K562 (cell line): ENCODE measurements at regions not wholly inside any gene's neighbourhood (a gene's known extent, or its start where the extent isn't known, plus 50 kb on each side); places are given as distances from the start of the nearest gene placed in this dataset.

Source experiments
- ATAC-seq: fragments of 200-7000 bp; cut with Tn5 transposase; 3 replicates; pipeline ENCODE4 v1.9.1; 2020; ENCODE audit warnings: moderate library complexity
- BruUV-seq: library from RNA; stranded (reverse); fragments of 400-500 nt; replicated peaks from 2 replicates; lab custom pipeline; 2021; lab: Mats Ljungman, UMichigan
- CTCF ChIA-PET: fragments of 300-600 bp; formaldehyde crosslinking; extraction: SDS; loops from one replicate; lab custom pipeline; 2021; ENCODE audit warnings: low intra/inter-chr PET ratio; lab: Yijun Ruan, JAX
- POLR2A ChIA-PET: fragments of 300-600, 350-650 bp; sonication (Branson Sonifier 250); formaldehyde crosslinking; extraction: SDS; loops from one replicate; lab custom pipeline; 2021; ENCODE audit warnings: antibody characterized with exemption, inconsistent platforms; lab: Yijun Ruan, JAX
- DNase-seq, 4 experiments: peaks; one replicate each; pipeline versions ENCODE4 v3.0.0 to v3.0.0-alpha.2; 2011 to 2018; ENCODE audit warnings: low spot score in 3 of 4, mixed read lengths in 3 of 4; ENCODE audit errors: extremely low read depth in 1 of 4
- FAIRE-seq: peaks from 2 replicates; lab custom pipeline; 2011; peaks lifted over from hg19 to GRCh38; lab: Jason Lieb, UNC
- H2AFZ ChIP-seq: 2 replicates; pipeline ENCODE4 v1.6.0; 2011; ENCODE audit warnings: low read depth, low read length, control low read depth, inconsistent platforms
- H3K27ac ChIP-seq: fragments of 200-600 bp; 3 replicates; pipeline ENCODE4 v1.8.0; 2011; ENCODE audit warnings: low read depth, mild to moderate bottlenecking, control low read depth, inconsistent platforms, low read length, moderate library complexity, mixed read lengths; ENCODE audit errors: extremely low read depth
- H3K27me3 ChIP-seq, 2 experiments: fragments of 300-600 bp in 1 of 2; 2 replicates in 1 of 2; 3 replicates in 1 of 2; pipeline versions ENCODE4 v1.6.0 to v1.8.0; 2011; ENCODE audit warnings: inconsistent platforms in 2 of 2, low read length in 2 of 2, mild to moderate bottlenecking in 1 of 2, mixed read lengths in 1 of 2, moderate library complexity in 1 of 2; ENCODE audit not compliant: control insufficient read depth in 2 of 2, insufficient read depth in 2 of 2
- H3K36me3 ChIP-seq: fragments of 300-600 bp; 3 replicates; pipeline ENCODE4 v1.8.0; 2011; ENCODE audit warnings: mild to moderate bottlenecking, low read length, inconsistent platforms; ENCODE audit not compliant: control insufficient read depth, insufficient read depth
- H3K4me1 ChIP-seq, 2 experiments: fragments of 200-600 bp in 1 of 2; replicated peaks in 1 of 2; 2 replicates in 1 of 2; 3 replicates in 1 of 2; pipeline versions ENCODE4 v1.5.1 to v1.8.0; 2011; ENCODE audit warnings: inconsistent platforms in 2 of 2, low read length in 2 of 2, mild to moderate bottlenecking in 1 of 2, mixed read lengths in 1 of 2, moderate library complexity in 1 of 2; ENCODE audit not compliant: control insufficient read depth in 2 of 2, insufficient read depth in 2 of 2
- H3K4me2 ChIP-seq: 2 replicates; pipeline ENCODE4 v1.6.1; 2011; ENCODE audit warnings: low read length, control low read depth, inconsistent platforms, mixed read lengths; ENCODE audit not compliant: insufficient read depth
- H3K4me3 ChIP-seq: fragments of 200-600 bp; sonication (generic), shearing (Covaris generic); 2 replicates; pipeline ENCODE4 v1.5.1; 2016; ENCODE audit warnings: control low read depth, inconsistent platforms
- H3K79me2 ChIP-seq: fragments of 200-600 bp; 3 replicates; pipeline ENCODE4 v1.8.0; 2011; ENCODE audit warnings: low read length, inconsistent platforms; ENCODE audit not compliant: control insufficient read depth, insufficient read depth
- H3K9ac ChIP-seq, 2 experiments: 2 replicates each; pipeline versions ENCODE4 v1.6.0 to v1.6.1; 2011; ENCODE audit warnings: low read depth in 2 of 2, low read length in 2 of 2, control low read depth in 1 of 2, inconsistent platforms in 1 of 2, mild to moderate bottlenecking in 1 of 2, mixed read lengths in 1 of 2; ENCODE audit not compliant: insufficient read depth in 1 of 2
- H3K9me1 ChIP-seq: one replicate; pipeline ENCODE4 v1.6.0; 2011; ENCODE audit warnings: inconsistent platforms, mild to moderate bottlenecking, low read length, moderate library complexity; ENCODE audit not compliant: control insufficient read depth, insufficient read depth
- H3K9me3 ChIP-seq: replicated peaks from 2 replicates; pipeline ENCODE4 v1.5.1; 2011; ENCODE audit warnings: low read depth, low read length, inconsistent platforms; ENCODE audit not compliant: control insufficient read depth, insufficient read depth
- H4K20me1 ChIP-seq: replicated peaks from 2 replicates; pipeline ENCODE4 v1.6.1; 2011; ENCODE audit warnings: low read length, inconsistent platforms, mixed read lengths; ENCODE audit not compliant: control insufficient read depth, insufficient read depth
- CHD2 ChIP-seq: IDR thresholded peaks from 2 replicates; pipeline ENCODE4 v1.6.1; 2011; ENCODE audit warnings: low read depth, low read length
- CREBBP ChIP-seq: IDR thresholded peaks from one replicate; pipeline ENCODE4 v1.6.1; 2012; ENCODE audit warnings: low read depth, mild to moderate bottlenecking, control low read depth, inconsistent platforms, low read length
- E2F6 ChIP-seq, 2 experiments: IDR thresholded peaks; 2 replicates each; pipeline ENCODE4 v1.6.1; 2011; ENCODE audit warnings: borderline replicate concordance in 1 of 2, control low read depth in 1 of 2, low read depth in 1 of 2, low read length in 1 of 2, mild to moderate bottlenecking in 1 of 2, mixed read lengths in 1 of 2, moderate library complexity in 1 of 2; ENCODE audit not compliant: insufficient read depth in 1 of 2, insufficient read length in 1 of 2, poor library complexity in 1 of 2, severe bottlenecking in 1 of 2; ENCODE audit errors: extremely low read depth in 1 of 2
- KLF13 ChIP-seq: fragments of 450-650 bp; IDR thresholded peaks from 2 replicates; pipeline ENCODE4 v1.6.1; 2016; ENCODE audit warnings: missing genetic modification characterization, low read depth, mild to moderate bottlenecking, missing compliant biosample characterization, moderate library complexity, borderline replicate concordance
- MECOM ChIP-seq: fragments of 250-450 bp; sonication (Bioruptor Pico); IDR thresholded peaks from 2 replicates; pipeline ENCODE4 v1.8.0; 2022; ENCODE audit warnings: inconsistent platforms
- SPI1 ChIP-seq: IDR thresholded peaks from 2 replicates; pipeline ENCODE4 v1.6.1; 2011; ENCODE audit warnings: low read depth, low read length, control low read depth, borderline replicate concordance
- ZBTB7A ChIP-seq: IDR thresholded peaks from 2 replicates; pipeline ENCODE4 v1.6.1; 2011; ENCODE audit warnings: low read depth, mild to moderate bottlenecking, low read length, moderate library complexity, borderline replicate concordance; ENCODE audit not compliant: control insufficient read depth
- ZFP91 ChIP-seq: sonication (generic); formaldehyde crosslinking; IDR thresholded peaks from 2 replicates; pipeline ENCODE4 v1.8.0; 2022; ENCODE audit warnings: mild to moderate bottlenecking, missing genetic modification reagents
- ZNF699 ChIP-seq: fragments of 250-450 bp; sonication (Bioruptor Pico); IDR thresholded peaks from 2 replicates; pipeline ENCODE4 v1.8.0; 2021; ENCODE audit warnings: mild to moderate bottlenecking, moderate library complexity; ENCODE audit not compliant: insufficient replicate concordance
- WGBS: fragments of 100-300 bp; shearing (Covaris generic); methylation state at CpG from one replicate; pipeline ENCODE4 v1.1.6; 2016; ENCODE audit warnings: low coverage, mixed read lengths; ENCODE audit not compliant: insufficient coverage; ENCODE audit errors: missing lambda C conversion rate; 5-methylcytosine and 5-hydroxymethylcytosine counted together
- in situ Hi-C: fragments of 300-500 bp; cut with MboI; formaldehyde crosslinking; loops from 4 replicates; pipeline ENCODE4 v1.15.0; 2018; ENCODE audit warnings: inconsistent platforms, mixed read lengths
- intact Hi-C: fragments of 100-400 bp; cut with micrococcal nuclease; formaldehyde crosslinking; loops from 2 replicates; pipeline ENCODE4 v1.14.2; 2022
- TF ChIP-seq, protein P1 (sequence below): sonication (generic); formaldehyde crosslinking; IDR thresholded peaks from 2 replicates; pipeline ENCODE4 v1.8.0; 2022; ENCODE audit warnings: missing genetic modification reagents, mild to moderate bottlenecking, moderate library complexity, borderline replicate concordance
- TF ChIP-seq, protein P2 (sequence below), 3 experiments: fragments of 200-800 bp in 1 of 3; sonication (Bioruptor generic) in 1 of 3; sonication (generic) in 1 of 3; formaldehyde crosslinking in 1 of 3; IDR thresholded peaks; 2 replicates each; pipeline versions ENCODE4 v1.6.1 to v1.8.0; 2016 to 2022; ENCODE audit warnings: mild to moderate bottlenecking in 2 of 3, missing compliant biosample characterization in 2 of 3, missing genetic modification characterization in 2 of 3, missing genetic modification reagents in 1 of 3

- H3K9me1 ChIP-seq: no peaks in the 10 kb centered on the region
- no peaks in the 10 kb centered on the region for H4K20me1 ChIP-seq
- POLR2A ChIA-PET: no interaction called here
- no peaks in the 10 kb centered on the region for H3K4me1 ChIP-seq
- 0% methylated on average over 6 of the region's 7 CpGs for WGBS
- DNase-seq (no peak), FAIRE-seq (no peak), ATAC-seq (no peak)
- BruUV-seq: no TSS peak
- H3K4me3 ChIP-seq: no peak overlapping the region
- H3K4me2 ChIP-seq: no peak overlapping the region
- H3K27ac ChIP-seq: no peak overlapping the region
- intact Hi-C loops (no loop called here), in situ Hi-C loops (no loop called here)
- no peaks in the 10 kb centered on the region for H3K79me2 ChIP-seq
- no peak overlapping the region for H3K9ac ChIP-seq
- no peaks in the 10 kb centered on the region for H3K36me3 ChIP-seq
- no peaks in the 10 kb centered on the region; a peak in 1 of 5 replicates for H3K27me3 ChIP-seq
- H2AFZ ChIP-seq: no peak overlapping the region
- TF ChIP-seq ZBTB7A (no peak), CHD2 (no peak), E2F6 (IDR thresholded peaks at IDR 0.05; ENCODE audit: borderline replicate concordance in 1 of 2, extremely low read depth in 1 of 2, insufficient read depth in 1 of 2, insufficient read length in 1 of 2, low read depth in 1 of 2, low read length in 1 of 2, poor library complexity in 1 of 2, severe bottlenecking in 1 of 2) (no peak), ZFP91 (CRISPR knock-in tag) (no peak), CREBBP (no peak), MECOM (CRISPR knock-in tag) (no peak), ZNF699 (CRISPR knock-in tag) (no peak), SPI1 (no peak), KLF13 (tag) (no peak)
- TF ChIP-seq, protein P1, sequence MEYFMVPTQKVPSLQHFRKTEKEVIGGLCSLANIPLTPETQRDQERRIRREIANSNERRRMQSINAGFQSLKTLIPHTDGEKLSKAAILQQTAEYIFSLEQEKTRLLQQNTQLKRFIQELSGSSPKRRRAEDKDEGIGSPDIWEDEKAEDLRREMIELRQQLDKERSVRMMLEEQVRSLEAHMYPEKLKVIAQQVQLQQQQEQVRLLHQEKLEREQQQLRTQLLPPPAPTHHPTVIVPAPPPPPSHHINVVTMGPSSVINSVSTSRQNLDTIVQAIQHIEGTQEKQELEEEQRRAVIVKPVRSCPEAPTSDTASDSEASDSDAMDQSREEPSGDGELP (CRISPR knock-in tag): no peak
- TF ChIP-seq, protein P2, sequence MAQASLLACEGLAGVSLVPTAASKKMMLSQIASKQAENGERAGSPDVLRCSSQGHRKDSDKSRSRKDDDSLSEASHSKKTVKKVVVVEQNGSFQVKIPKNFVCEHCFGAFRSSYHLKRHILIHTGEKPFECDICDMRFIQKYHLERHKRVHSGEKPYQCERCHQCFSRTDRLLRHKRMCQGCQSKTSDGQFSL (CRISPR knock-in tag; IDR thresholded peaks at IDR 0.05): no peak
- TF ChIP-seq, protein P2 (tag; IDR thresholded peaks at IDR 0.05): no peak
- CTCF ChIA-PET: no interaction called here
- no peaks in the 10 kb centered on the region for H3K9me3 ChIP-seq
Observed at GRCh38 chr3:59391131-59391530, 341.3 kb upstream of the CFAP20DC start.
